NCI-H524 (cell line): ENCODE measurements at regions not wholly inside any gene's neighbourhood (a gene's known extent, or its start where the extent isn't known, plus 50 kb on each side); places are given as distances from the start of the nearest gene placed in this dataset.
"Not testable (repeated sequence)": the region's sequence is repeated elsewhere in the genome, so short reads cannot be mapped to it uniquely, and the experiment has no call there.

ENCODE experiments used
- DNase-seq, 2 experiments: peaks; one replicate each; lab custom pipeline; 2025; lab: John Stamatoyannopoulos, UW

- no peak for DNase-seq
These were observed 146.8 kb downstream of the USP46 start for GRCh38 chr4:52512291-52512690.

- not testable (repeated sequence) for DNase-seq
These were observed 137.0 kb downstream of the USP46 start for GRCh38 chr4:52522093-52522492.

- DNase-seq: no peak
These were observed 129.1 kb downstream of the USP46 start for GRCh38 chr4:52529983-52530382.

- DNase-seq: no peak
These were observed 123.3 kb downstream of the USP46 start for GRCh38 chr4:52535793-52536192.
